Neural progenitor cell (in vitro differentiated cells): ENCODE measurements at regions not wholly inside any gene's neighbourhood (a gene's known extent, or its start where the extent isn't known, plus 50 kb on each side); places are given as distances from the start of the nearest gene placed in this dataset.

Experiments used
- DNase-seq: peaks from one replicate; pipeline ENCODE4 v3.0.0-alpha.2; 2016; ENCODE audit warnings: low spot score
- H2AFZ ChIP-seq: fragments of 200-600 bp; sonication (generic); replicated peaks from 2 replicates; pipeline ENCODE4 v1.6.1; 2016; ENCODE audit warnings: antibody characterized with exemption
- H3F3A ChIP-seq: fragments of 200-600 bp; sonication (generic); 2 replicates; pipeline ENCODE4 v1.6.1; 2016; ENCODE audit warnings: antibody characterized with exemption, low read depth
- H3K27ac ChIP-seq: fragments of 200-600 bp; sonication (generic); 2 replicates; pipeline ENCODE4 v1.5.1; 2016; ENCODE audit warnings: mild to moderate bottlenecking
- H3K27me3 ChIP-seq: fragments of 200-600 bp; sonication (generic); 2 replicates; pipeline ENCODE4 v1.6.1; 2016; ENCODE audit warnings: mild to moderate bottlenecking, moderate library complexity
- H3K36me3 ChIP-seq: fragments of 200-600 bp; sonication (generic); 2 replicates; pipeline ENCODE4 v1.5.1; 2016
- H3K4me1 ChIP-seq: fragments of 200-600 bp; sonication (generic); 2 replicates; pipeline ENCODE4 v1.6.1; 2016; ENCODE audit warnings: mixed run types
- H3K4me2 ChIP-seq: fragments of 200-600 bp; sonication (generic); 2 replicates; pipeline ENCODE4 v1.6.1; 2016
- H3K4me3 ChIP-seq: fragments of 200-600 bp; sonication (generic); 2 replicates; pipeline ENCODE4 v1.5.1; 2016
- H3K79me2 ChIP-seq: fragments of 200-600 bp; sonication (generic); 2 replicates; pipeline ENCODE4 v1.6.1; 2016; ENCODE audit warnings: low read depth
- H3K9ac ChIP-seq: fragments of 200-600 bp; sonication (generic); 2 replicates; pipeline ENCODE4 v1.6.1; 2016
- H3K9me3 ChIP-seq: fragments of 200-600 bp; sonication (generic); 2 replicates; pipeline ENCODE4 v1.5.1; 2016; ENCODE audit warnings: low read depth
- H4K20me1 ChIP-seq: fragments of 200-600 bp; sonication (generic); 2 replicates; pipeline ENCODE4 v1.6.1; 2016; ENCODE audit warnings: low read depth
- H3K27ac Mint-ChIP-seq: 3 replicates; pipeline ENCODE4 v1.8.0; 2021; ENCODE audit warnings: mixed read lengths
- H3K27me3 Mint-ChIP-seq: 2 replicates; pipeline ENCODE4 v1.8.0; 2022; ENCODE audit warnings: low read depth, mild to moderate bottlenecking, inconsistent platforms, moderate library complexity, mixed read lengths; ENCODE audit not compliant: insufficient read depth
- H3K36me3 Mint-ChIP-seq: 3 replicates; pipeline ENCODE4 v1.8.0; 2021; ENCODE audit warnings: mixed read lengths
- H3K4me1 Mint-ChIP-seq: 3 replicates; pipeline ENCODE4 v1.8.0; 2021; ENCODE audit warnings: mixed read lengths
- H3K4me3 Mint-ChIP-seq: 3 replicates; pipeline ENCODE4 v1.8.0; 2021; ENCODE audit warnings: mild to moderate bottlenecking, moderate library complexity, mixed read lengths
- H3K9me3 Mint-ChIP-seq: 3 replicates; pipeline ENCODE4 v1.8.0; 2020; ENCODE audit warnings: mixed read lengths
- CTCF ChIP-seq: fragments of 200-600 bp; sonication (generic); IDR thresholded peaks from 2 replicates; pipeline ENCODE4 v1.5.1; 2017; ENCODE audit warnings: antibody characterized with exemption, mild to moderate bottlenecking
- EZH2 ChIP-seq: fragments of 200-600 bp; sonication (generic); IDR thresholded peaks from 2 replicates; pipeline ENCODE4 v1.6.1; 2017; ENCODE audit warnings: antibody characterized with exemption, mild to moderate bottlenecking, moderate library complexity
- EZH2phosphoT487 ChIP-seq: fragments of 200-600 bp; sonication (generic); IDR thresholded peaks from 2 replicates; pipeline ENCODE4 v1.6.1; 2017; ENCODE audit warnings: antibody characterized with exemption

DNA sequence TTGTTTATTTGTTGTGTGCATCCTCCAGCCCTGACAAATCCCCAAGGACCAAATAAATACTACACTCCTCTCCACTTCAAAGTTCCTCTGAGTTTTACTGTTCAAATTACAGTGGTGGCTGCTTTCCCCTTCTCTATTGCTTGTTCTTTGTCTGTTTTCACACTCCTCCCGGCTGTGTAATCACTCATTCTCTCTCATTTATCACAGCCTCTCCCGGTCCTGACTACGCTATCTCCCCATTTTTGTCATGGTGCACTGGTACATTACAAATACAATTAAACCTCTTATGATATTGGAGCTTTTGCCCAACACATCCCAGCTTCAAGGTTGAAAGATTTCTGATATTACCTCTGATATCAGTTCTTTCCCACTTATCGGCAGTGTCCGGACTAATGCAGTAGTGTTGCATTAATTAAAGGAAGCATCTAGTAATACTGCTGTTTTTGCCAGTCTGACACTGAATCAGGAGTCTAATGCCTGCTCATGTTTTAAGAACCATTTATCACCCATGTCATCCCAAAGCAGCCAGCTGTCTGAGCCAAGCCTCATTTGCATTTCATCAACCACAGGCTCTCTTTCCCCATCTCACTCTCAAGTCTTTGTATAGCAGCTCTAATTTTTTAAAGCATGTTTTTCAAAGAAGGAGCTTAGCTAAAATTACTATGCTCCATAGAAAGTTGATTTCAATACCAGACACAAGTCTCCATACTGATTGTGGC lies 740.5 kb downstream of the ROBO2 start:
- H3K9ac ChIP-seq: no peak overlapping the region
- H3K27ac ChIP-seq: no peak overlapping the region
- no peak for DNase-seq
- peaks cover 10% of the 10 kb centered on the region for H3K9me3 Mint-ChIP-seq
- no peak overlapping the region for H3K27ac Mint-ChIP-seq
- no peak overlapping the region for H3K4me3 Mint-ChIP-seq
- TF ChIP-seq EZH2 (no peak), EZH2phosphoT487 (no peak), CTCF (no peak)
- H3K4me3 ChIP-seq: no peak overlapping the region
- no peak overlapping the region for H3K4me2 ChIP-seq
- no peaks in the 10 kb centered on the region for H3K9me3 ChIP-seq
- no peaks in the 10 kb centered on the region for H3K79me2 ChIP-seq
- H3K36me3 ChIP-seq: no peaks in the 10 kb centered on the region
- peaks cover 2% of the 10 kb centered on the region for H3K36me3 Mint-ChIP-seq
- no peaks in the 10 kb centered on the region for H3K27me3 ChIP-seq
- peaks cover 22% of the 10 kb centered on the region for H3K4me1 ChIP-seq
- H3F3A ChIP-seq: no peaks in the 10 kb centered on the region
- H2AFZ ChIP-seq: peak overlapping the region; percentile 40
- no peaks in the 10 kb centered on the region for H4K20me1 ChIP-seq
- peaks cover 34% of the 10 kb centered on the region for H3K4me1 Mint-ChIP-seq
- peaks cover 2% of the 10 kb centered on the region for H3K27me3 Mint-ChIP-seq

GRCh38 chr3:77786216-77786615 lies 746.3 kb downstream of the ROBO2 start:
- Histone ChIP-seq H3K9ac (no peak overlapping the region), H3K27ac (no peak overlapping the region), H3F3A (no peaks in the 10 kb centered on the region), H3K27me3 (no peaks in the 10 kb centered on the region), H3K79me2 (no peaks in the 10 kb centered on the region), H3K4me3 (no peak overlapping the region), H3K9me3 (no peaks in the 10 kb centered on the region), H4K20me1 (no peaks in the 10 kb centered on the region), H3K4me1 (peaks cover 10% of the 10 kb centered on the region), H2AFZ (no peak overlapping the region), H3K36me3 (no peaks in the 10 kb centered on the region), H3K4me2 (no peak overlapping the region)
- no peak for TF ChIP-seq EZH2
- TF ChIP-seq CTCF: no peak
- TF ChIP-seq EZH2phosphoT487: no peak
- Mint-ChIP-seq H3K27me3 (peaks cover 2% of the 10 kb centered on the region), H3K27ac (no peak overlapping the region), H3K4me1 (peaks cover 12% of the 10 kb centered on the region), H3K4me3 (no peak overlapping the region), H3K9me3 (peaks cover 6% of the 10 kb centered on the region), H3K36me3 (peaks cover 2% of the 10 kb centered on the region)
- no peak for DNase-seq

GRCh38 chr3:77795013-77795412 lies 755.1 kb downstream of the ROBO2 start:
- peak overlapping the region; percentile 87 for H2AFZ ChIP-seq

More at GRCh38 chr3:77795013-77795412, 755.1 kb downstream of the ROBO2 start:
- H3K36me3 ChIP-seq: no peaks in the 10 kb centered on the region
- Mint-ChIP-seq H3K9me3 (no peaks in the 10 kb centered on the region), H3K36me3 (no peaks in the 10 kb centered on the region), H3K4me3 (no peak overlapping the region), H3K27ac (no peak overlapping the region), H3K27me3 (no peaks in the 10 kb centered on the region), H3K4me1 (peaks cover 18% of the 10 kb centered on the region)
- no peaks in the 10 kb centered on the region for H3K9me3 ChIP-seq
- DNase-seq: peak; percentile 33
- H3K9ac ChIP-seq: no peak overlapping the region
- no peak overlapping the region for H3K27ac ChIP-seq
- H3F3A ChIP-seq: no peaks in the 10 kb centered on the region
- no peak overlapping the region for H3K4me3 ChIP-seq
- H3K27me3 ChIP-seq: no peaks in the 10 kb centered on the region
- H3K79me2 ChIP-seq: no peaks in the 10 kb centered on the region
- no peak for TF ChIP-seq CTCF
- TF ChIP-seq EZH2: no peak
- TF ChIP-seq EZH2phosphoT487: no peak
- H3K4me2 ChIP-seq: peak overlapping the region; percentile 36
- H3K4me1 ChIP-seq: peaks cover 31% of the 10 kb centered on the region
- no peaks in the 10 kb centered on the region for H4K20me1 ChIP-seq
